GM13977 (cell line): ENCODE measurements at regions not wholly inside any gene's neighbourhood (a gene's known extent, or its start where the extent isn't known, plus 50 kb on each side); places are given as distances from the start of the nearest gene placed in this dataset.
"Not testable (repeated sequence)": the region's sequence is repeated elsewhere in the genome, so short reads cannot be mapped to it uniquely, and the experiment has no call there.

ENCODE experiments used
- DNase-seq: peaks from one replicate; pipeline ENCODE4 v3.0.0; 2012; ENCODE audit warnings: low spot score
- CTCF ChIP-seq: IDR thresholded peaks from 2 replicates; pipeline ENCODE4 v1.5.1; 2012; ENCODE audit warnings: mild to moderate bottlenecking, control low read depth; ENCODE audit not compliant: insufficient read depth; ENCODE audit errors: extremely low read depth, missing control alignments
- in situ Hi-C: fragments of 300-500 bp; cut with MboI; formaldehyde crosslinking; loops from one replicate; pipeline ENCODE4 v1.12.0; 2022; ENCODE audit warnings: low sequenced_read_pairs, low pct_unique_long_range_greater_than_20kb, mixed read lengths, inconsistent platforms; ENCODE audit not compliant: unreplicated experiment

- in situ Hi-C loops, DNase-seq: not testable (repeated sequence)
Measured at GRCh38 chr10:29363930-29364329, 75.1 kb downstream of the LYZL1 start.

GRCh38 chr10:29366206-29366605 is 77.3 kb downstream of the LYZL1 start:
- DNase-seq, in situ Hi-C loops: not testable (repeated sequence)

GRCh38 chr10:29369419-29369818 is 80.5 kb downstream of the LYZL1 start:
- no peak for DNase-seq
- no peak for TF ChIP-seq CTCF
- in situ Hi-C loops, result no loop called here

- DNase-seq, result no peak
- no peak for TF ChIP-seq CTCF
- in situ Hi-C loops, result no loop called here
Measured at GRCh38 chr10:29370097-29371092, 81.5 kb downstream of the LYZL1 start.

GRCh38 chr10:29372920-29373319 is 84.0 kb downstream of the LYZL1 start:
- DNase-seq, result no peak
- TF ChIP-seq CTCF, result no peak
- in situ Hi-C loops, result no loop called here

GRCh38 chr10:29374162-29374561 is 85.3 kb downstream of the LYZL1 start:
- TF ChIP-seq CTCF, result no peak
- in situ Hi-C loops, result no loop called here
- DNase-seq, result no peak

GRCh38 chr10:29375888-29376287 is 87.0 kb downstream of the LYZL1 start:
- in situ Hi-C loops, result no loop called here
- no peak for TF ChIP-seq CTCF

More at GRCh38 chr10:29375888-29376287, 87.0 kb downstream of the LYZL1 start:
- DNase-seq, result no peak
